Breast epithelium (tissue), 3 donors: ENCODE measurements at regions not wholly inside any gene's neighbourhood (a gene's known extent, or its start where the extent isn't known, plus 50 kb on each side); places are given as distances from the start of the nearest gene placed in this dataset.

ENCODE experiments used
- CTCF ChIP-seq, 3 donors: fragments of 450-650 bp; IDR thresholded peaks; one replicate each; pipeline ENCODE4 v1.5.1; 2016 to 2017; ENCODE audit warnings: antibody characterized with exemption in 3 of 3, mild to moderate bottlenecking in 3 of 3, moderate library complexity in 3 of 3
- POLR2A ChIP-seq: fragments of 450-650 bp; IDR thresholded peaks from one replicate; pipeline ENCODE4 v1.6.1; 2016; ENCODE audit warnings: antibody characterized with exemption, mild to moderate bottlenecking, moderate library complexity

DNA sequence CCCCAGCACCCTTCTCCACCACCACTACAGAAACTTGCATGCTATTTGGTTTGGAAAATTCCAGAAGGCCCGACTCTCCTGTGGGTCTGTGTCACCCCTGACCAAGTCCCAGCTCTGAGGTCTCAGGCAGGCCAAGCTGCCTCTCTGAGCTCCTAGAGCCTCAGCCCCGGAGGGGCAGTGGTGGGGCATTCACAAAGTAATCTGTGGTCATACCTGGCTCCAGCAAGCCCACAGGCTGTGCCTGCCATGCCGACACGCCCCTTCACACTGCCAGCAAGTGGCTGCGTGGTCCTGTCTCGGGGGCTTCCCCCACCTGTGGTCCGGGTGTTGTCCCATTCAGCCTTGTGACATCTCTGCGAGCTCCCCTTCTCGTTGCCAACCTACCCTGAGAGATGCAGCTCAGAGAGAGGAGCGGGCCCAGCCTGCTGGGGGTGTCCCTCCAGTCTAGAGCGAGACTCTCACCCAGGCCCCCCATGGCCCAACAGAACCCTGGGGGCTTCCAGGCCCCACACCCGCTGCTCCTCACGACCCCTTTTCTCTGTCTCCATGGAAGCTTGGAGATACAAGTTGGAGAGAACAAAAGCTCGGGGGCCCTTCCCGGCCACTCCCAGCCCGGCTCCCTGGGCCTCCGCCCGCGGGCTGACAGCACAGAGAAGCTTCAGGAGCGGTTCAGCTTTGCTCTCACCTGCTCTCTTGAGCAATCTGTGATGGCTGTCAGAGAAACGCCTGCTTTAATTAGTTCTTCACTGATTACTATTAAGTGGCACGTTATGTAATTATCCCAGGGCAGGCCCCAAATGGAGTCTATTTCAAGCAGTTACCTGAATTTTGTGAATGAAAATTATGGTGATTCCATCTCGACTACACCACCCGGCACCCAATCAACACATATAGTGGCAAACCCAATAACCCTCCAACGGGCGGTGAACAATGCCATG lies 147.7 kb upstream of the PHACTR3 start:
- TF ChIP-seq CTCF (IDR thresholded peaks at IDR 0.05), result no peak
- no peak for TF ChIP-seq POLR2A
